ENCODE measurements at regions not wholly inside any gene's neighbourhood (a gene's known extent, or its start where the extent isn't known, plus 50 kb on each side); places are given as distances from the start of the nearest gene placed in this dataset.

DNA sequence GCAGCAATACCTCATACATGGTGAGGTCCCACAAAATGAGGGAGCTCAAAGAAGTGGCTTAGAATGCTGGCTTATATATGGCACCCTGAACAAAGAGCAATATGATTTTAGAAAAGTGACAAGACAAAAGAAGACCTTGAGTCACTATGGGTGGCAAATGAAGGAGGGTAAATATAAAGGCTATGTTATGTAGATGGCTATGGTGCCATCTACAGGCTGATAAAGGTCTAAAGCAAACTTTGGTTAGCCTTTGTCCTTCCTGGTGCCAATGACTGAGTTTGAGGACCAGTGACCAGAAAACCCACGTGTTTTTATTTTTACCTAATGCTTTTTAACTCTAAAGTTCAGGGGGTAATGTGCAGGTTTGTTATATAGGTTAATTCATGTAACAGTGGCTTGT lies 151.8 kb downstream of the CCNG2 start:
- no peak overlapping the region for H3K9ac ChIP-seq (ENCODE audit: low read depth, low read length)
- H3K9me3 ChIP-seq (ENCODE audit: control insufficient read depth, insufficient read depth, low read length): no peaks in the 10 kb centered on the region
- no peaks in the 10 kb centered on the region for H3K36me3 ChIP-seq (ENCODE audit: control insufficient read depth, insufficient read depth, low read length)
- H3K4me1 ChIP-seq (ENCODE audit: control insufficient read depth, insufficient read depth, low read length): no peaks in the 10 kb centered on the region
- H3K27me3 ChIP-seq (ENCODE audit: control insufficient read depth, insufficient read depth, low read length): no peaks in the 10 kb centered on the region
- no peak overlapping the region for H3K4me3 ChIP-seq (ENCODE audit: low read depth, low read length)

DNA sequence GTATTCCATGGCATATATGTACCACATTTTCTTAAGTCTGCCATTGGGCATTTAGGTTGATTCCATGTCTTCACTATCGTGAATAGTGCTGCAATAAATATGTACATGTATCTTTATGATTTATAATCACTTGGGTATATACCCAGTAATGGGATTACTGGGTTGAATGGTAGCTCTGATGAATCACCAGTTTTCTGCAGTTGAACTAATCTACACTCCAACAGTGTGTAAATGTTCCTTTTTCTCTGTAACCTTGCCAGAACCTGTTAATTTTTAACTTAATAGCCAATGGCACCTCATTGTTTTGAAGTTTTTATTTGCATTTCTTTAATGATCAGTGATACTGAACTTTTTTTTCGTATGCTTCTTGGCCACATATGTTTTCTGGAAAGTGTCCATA lies 152.5 kb downstream of the CCNG2 start:
- Histone ChIP-seq H3K36me3 (ENCODE audit: control insufficient read depth, insufficient read depth, low read length) (no peaks in the 10 kb centered on the region), H3K9ac (ENCODE audit: low read depth, low read length) (no peak overlapping the region), H3K4me3 (ENCODE audit: low read depth, low read length) (no peak overlapping the region), H3K27me3 (ENCODE audit: control insufficient read depth, insufficient read depth, low read length) (no peaks in the 10 kb centered on the region), H3K4me1 (ENCODE audit: control insufficient read depth, insufficient read depth, low read length) (no peaks in the 10 kb centered on the region), H3K9me3 (ENCODE audit: control insufficient read depth, insufficient read depth, low read length) (no peaks in the 10 kb centered on the region)

DNA sequence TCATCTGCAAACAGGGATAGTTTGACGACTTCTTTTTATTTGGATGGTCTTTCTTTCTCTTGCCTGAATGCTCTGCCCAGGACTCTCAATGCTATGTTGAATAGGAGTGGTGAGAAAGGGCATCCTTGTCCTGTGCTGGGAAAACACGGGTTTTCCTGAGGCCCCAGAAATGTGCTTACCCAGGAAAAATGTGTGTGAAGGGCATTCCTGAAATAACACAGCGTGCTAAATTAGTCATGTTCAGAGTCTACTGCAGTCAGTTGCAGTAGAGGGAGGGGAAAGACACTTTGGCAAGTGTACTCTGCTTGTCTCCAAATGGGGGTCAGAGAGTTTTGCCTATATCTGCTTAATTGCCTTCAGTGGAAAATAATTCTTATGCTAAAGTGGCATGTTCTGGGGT lies 153.9 kb downstream of the CCNG2 start:
- Histone ChIP-seq H3K4me1 (ENCODE audit: control insufficient read depth, insufficient read depth, low read length) (no peaks in the 10 kb centered on the region), H3K9me3 (ENCODE audit: control insufficient read depth, insufficient read depth, low read length) (no peaks in the 10 kb centered on the region), H3K4me3 (ENCODE audit: low read depth, low read length) (no peak overlapping the region), H3K9ac (ENCODE audit: low read depth, low read length) (no peak overlapping the region), H3K27me3 (ENCODE audit: control insufficient read depth, insufficient read depth, low read length) (no peaks in the 10 kb centered on the region), H3K36me3 (ENCODE audit: control insufficient read depth, insufficient read depth, low read length) (no peaks in the 10 kb centered on the region)

DNA sequence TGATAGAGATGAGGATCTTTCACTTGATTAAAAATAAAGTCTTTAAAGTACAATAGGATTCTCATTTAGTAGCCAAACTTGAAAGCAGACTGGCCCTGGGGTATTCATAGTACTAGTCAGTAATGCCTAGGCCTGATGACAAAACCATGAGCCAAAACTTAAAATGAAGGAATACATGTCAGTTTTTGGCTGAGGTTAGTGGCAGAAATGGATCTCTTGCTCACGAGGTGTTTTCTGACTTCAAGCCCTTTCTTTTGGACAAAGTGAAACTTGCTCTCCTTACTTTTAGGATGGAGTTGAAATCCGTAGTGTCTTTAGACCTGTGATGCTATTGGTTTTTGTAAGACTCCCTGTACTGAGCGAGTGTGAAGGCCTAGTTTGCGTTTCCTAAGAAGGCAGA lies 157.7 kb downstream of the CCNG2 start:
- Histone ChIP-seq H3K4me1 (ENCODE audit: control insufficient read depth, insufficient read depth, low read length) (no peaks in the 10 kb centered on the region), H3K9ac (ENCODE audit: low read depth, low read length) (no peak overlapping the region), H3K9me3 (ENCODE audit: control insufficient read depth, insufficient read depth, low read length) (no peaks in the 10 kb centered on the region), H3K27me3 (ENCODE audit: control insufficient read depth, insufficient read depth, low read length) (no peaks in the 10 kb centered on the region), H3K4me3 (ENCODE audit: low read depth, low read length) (no peak overlapping the region), H3K36me3 (ENCODE audit: control insufficient read depth, insufficient read depth, low read length) (no peaks in the 10 kb centered on the region)

DNA sequence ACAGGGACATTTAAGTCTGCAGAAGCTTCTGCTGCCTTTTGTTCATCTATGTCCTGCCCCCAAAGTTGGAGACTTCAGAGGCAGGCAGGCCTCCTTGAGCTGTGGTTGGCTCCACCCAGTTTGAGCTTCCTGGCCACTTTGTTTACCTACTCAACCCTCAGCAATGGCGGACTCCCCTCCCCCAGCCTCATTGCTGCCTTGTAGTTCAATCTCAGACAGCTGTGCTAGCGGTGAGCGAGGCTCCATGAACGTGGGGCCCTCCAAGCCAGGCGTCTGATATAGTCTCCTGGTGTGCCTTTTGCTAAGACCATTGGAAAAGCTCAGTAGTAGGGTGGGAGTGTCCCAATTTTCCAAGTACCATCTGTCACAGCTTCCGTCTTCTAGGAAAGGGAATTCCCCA lies 170.1 kb downstream of the CCNG2 start:
- no peaks in the 10 kb centered on the region for H3K4me1 ChIP-seq (ENCODE audit: control insufficient read depth, insufficient read depth, low read length)
- no peaks in the 10 kb centered on the region for H3K9me3 ChIP-seq (ENCODE audit: control insufficient read depth, insufficient read depth, low read length)
- no peak overlapping the region for H3K4me3 ChIP-seq (ENCODE audit: low read depth, low read length)
- H3K9ac ChIP-seq (ENCODE audit: low read depth, low read length): no peak overlapping the region
- no peaks in the 10 kb centered on the region for H3K27me3 ChIP-seq (ENCODE audit: control insufficient read depth, insufficient read depth, low read length)
- H3K36me3 ChIP-seq (ENCODE audit: control insufficient read depth, insufficient read depth, low read length): no peaks in the 10 kb centered on the region

DNA sequence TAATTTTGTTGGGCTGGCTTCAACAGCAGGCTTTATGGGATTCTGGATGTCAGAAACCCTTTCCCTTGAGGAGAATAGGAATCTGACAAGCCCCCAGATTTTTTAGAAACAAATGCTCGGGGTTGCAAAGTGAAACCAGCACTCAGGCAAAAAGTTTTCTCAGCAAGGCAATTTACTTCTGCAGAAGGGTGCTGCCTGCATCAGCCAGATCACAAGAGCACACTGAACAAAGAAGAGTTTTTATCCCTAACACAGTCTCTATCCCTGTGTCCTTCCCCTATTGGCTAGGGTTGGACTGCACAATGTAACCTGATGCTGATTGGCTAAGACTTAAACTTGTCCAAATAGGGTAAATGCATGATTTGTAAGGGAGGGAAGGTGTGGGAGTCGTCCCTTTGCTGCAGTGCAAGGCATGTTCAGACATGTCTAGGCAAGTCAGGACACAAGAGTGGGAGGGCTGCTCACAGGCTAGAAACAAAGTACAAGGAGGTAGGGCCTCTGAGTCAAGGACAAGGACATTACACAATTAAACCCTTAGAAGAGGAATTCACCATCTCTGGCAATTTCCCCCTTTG lies 175.8 kb downstream of the CCNG2 start:
- no peaks in the 10 kb centered on the region for H3K27me3 ChIP-seq (ENCODE audit: control insufficient read depth, insufficient read depth, low read length)
- H3K4me1 ChIP-seq (ENCODE audit: control insufficient read depth, insufficient read depth, low read length): no peaks in the 10 kb centered on the region
- peaks cover 17% of the 10 kb centered on the region for H3K9me3 ChIP-seq (ENCODE audit: control insufficient read depth, insufficient read depth, low read length)

DNA sequence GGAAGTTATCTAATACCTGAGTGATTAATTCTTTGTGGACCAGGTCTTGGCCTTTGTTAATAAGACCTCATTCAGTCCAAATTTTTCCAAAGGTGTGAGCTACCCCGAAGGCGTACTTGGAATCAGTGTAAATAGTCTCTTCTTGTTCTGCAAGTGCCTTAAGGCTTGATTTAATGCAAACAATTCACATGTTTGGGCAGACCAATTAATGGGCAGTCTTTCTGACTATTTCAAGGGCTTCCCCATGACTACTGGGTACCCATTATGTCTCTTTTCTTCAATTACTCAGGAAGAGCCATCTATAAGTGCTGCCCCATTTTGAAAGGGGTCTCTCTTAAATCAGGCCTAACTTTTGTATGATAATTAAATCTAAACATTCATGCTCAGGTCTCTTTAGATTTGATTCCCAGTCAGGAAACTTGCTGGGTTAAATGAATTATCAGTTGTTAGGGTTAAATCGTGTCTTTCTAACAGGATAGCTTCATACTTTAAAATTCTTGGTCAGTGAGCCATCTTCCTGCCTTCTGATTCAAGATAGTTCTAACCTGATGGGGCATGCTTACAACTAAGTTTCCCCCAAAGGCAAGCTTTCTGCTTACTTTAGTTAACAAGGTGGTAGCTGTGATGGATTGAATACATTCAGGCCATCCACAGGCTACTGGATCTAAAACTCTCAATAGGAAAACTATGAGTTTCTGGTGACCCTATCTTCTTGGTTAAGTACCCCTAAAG lies 179.6 kb downstream of the CCNG2 start:
- H3K36me3 ChIP-seq (ENCODE audit: control insufficient read depth, insufficient read depth, low read length): no peaks in the 10 kb centered on the region
- no peaks in the 10 kb centered on the region for H3K27me3 ChIP-seq (ENCODE audit: control insufficient read depth, insufficient read depth, low read length)
- no peak overlapping the region for H3K4me3 ChIP-seq (ENCODE audit: low read depth, low read length)
- no peaks in the 10 kb centered on the region for H3K4me1 ChIP-seq (ENCODE audit: control insufficient read depth, insufficient read depth, low read length)
- H3K9me3 ChIP-seq (ENCODE audit: control insufficient read depth, insufficient read depth, low read length): peaks cover 17% of the 10 kb centered on the region
- H3K9ac ChIP-seq (ENCODE audit: low read depth, low read length): no peak overlapping the region

More for the DNA sequence above, 175.8 kb downstream of the CCNG2 start:
- Histone ChIP-seq H3K36me3 (ENCODE audit: control insufficient read depth, insufficient read depth, low read length) (no peaks in the 10 kb centered on the region), H3K9ac (ENCODE audit: low read depth, low read length) (no peak overlapping the region), H3K4me3 (ENCODE audit: low read depth, low read length) (no peak overlapping the region)

DNA sequence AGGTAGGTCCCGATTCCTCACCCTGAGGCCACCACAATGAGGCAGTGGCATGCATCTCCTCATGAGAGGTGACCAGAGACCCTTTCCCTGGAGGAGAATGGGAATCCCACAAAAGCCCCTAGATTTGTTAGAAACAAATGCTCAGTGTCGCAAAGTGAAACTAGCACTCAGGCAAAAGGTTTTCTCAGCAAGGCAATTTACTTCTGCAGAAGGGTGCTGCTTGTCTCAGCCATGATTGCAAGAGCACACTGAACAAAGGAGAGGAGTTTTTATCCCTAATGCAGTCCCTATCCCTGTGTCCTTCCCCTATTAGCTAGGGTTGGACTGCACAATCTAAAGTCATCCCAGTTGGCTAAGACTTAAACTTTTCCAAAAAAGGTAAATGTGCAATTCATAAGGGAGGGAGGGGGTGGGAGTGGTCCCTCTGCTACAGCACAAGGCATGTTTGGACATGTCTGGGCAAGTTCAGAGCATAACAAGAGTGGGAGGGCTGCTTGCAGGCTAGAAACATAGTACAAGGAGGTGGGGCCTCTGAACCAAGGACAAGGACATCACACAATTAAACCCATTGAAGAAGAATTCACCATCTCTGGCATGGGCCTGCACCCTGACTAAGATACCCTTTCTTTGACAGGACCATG lies 185.3 kb downstream of the CCNG2 start:
- no peak overlapping the region for H3K9ac ChIP-seq (ENCODE audit: low read depth, low read length)
- no peak overlapping the region for H3K4me3 ChIP-seq (ENCODE audit: low read depth, low read length)
- H3K9me3 ChIP-seq (ENCODE audit: control insufficient read depth, insufficient read depth, low read length): no peaks in the 10 kb centered on the region
- no peaks in the 10 kb centered on the region for H3K27me3 ChIP-seq (ENCODE audit: control insufficient read depth, insufficient read depth, low read length)
- H3K4me1 ChIP-seq (ENCODE audit: control insufficient read depth, insufficient read depth, low read length): no peaks in the 10 kb centered on the region
- H3K36me3 ChIP-seq (ENCODE audit: control insufficient read depth, insufficient read depth, low read length): no peaks in the 10 kb centered on the region

DNA sequence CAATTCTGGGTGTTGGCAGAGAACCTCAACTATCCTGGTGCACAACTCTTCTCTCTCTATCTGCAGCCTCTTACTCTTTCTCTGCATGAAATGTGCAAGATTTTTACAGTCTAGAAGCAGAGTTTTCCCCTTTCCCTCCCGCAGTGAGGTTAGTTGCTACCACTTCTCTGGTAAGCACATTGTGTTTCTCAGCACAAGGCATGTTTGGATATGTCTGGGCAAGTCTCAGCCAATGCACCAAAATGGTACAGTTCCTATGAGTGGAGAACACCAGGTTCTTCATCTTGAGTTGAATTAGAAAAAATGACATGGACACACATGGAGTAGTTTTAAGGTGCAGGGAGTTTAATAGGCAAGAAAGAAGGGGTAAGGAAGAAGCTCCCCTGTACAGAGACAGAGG lies 187.0 kb downstream of the CCNG2 start:
- Histone ChIP-seq H3K4me1 (ENCODE audit: control insufficient read depth, insufficient read depth, low read length) (no peaks in the 10 kb centered on the region), H3K4me3 (ENCODE audit: low read depth, low read length) (no peak overlapping the region), H3K9ac (ENCODE audit: low read depth, low read length) (no peak overlapping the region)

DNA sequence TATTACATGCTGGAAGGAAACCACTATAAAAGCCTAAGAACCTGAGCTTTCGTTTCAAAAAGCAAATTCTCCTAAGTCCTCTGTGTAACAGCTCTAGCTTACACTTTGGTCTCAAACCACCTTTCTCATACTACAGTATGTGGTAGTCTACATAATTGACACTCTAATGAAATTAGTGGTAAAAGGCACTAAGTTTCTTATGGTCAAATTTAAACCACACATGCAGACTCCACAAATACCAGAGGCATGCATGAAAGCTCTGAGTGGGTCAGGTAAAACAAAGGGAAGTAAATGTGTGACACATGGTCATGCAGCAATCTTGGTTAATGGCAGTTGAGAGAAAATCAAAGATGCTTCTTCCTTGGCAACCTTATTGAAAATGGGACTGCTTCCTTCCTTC lies 187.8 kb downstream of the CCNG2 start:
- H3K9ac ChIP-seq (ENCODE audit: low read depth, low read length): no peak overlapping the region
- H3K27me3 ChIP-seq (ENCODE audit: control insufficient read depth, insufficient read depth, low read length): no peaks in the 10 kb centered on the region
- H3K9me3 ChIP-seq (ENCODE audit: control insufficient read depth, insufficient read depth, low read length): no peaks in the 10 kb centered on the region
- no peaks in the 10 kb centered on the region for H3K36me3 ChIP-seq (ENCODE audit: control insufficient read depth, insufficient read depth, low read length)
- no peak overlapping the region for H3K4me3 ChIP-seq (ENCODE audit: low read depth, low read length)
- H3K4me1 ChIP-seq (ENCODE audit: control insufficient read depth, insufficient read depth, low read length): no peaks in the 10 kb centered on the region

More for the DNA sequence above, 187.0 kb downstream of the CCNG2 start:
- no peaks in the 10 kb centered on the region for H3K36me3 ChIP-seq (ENCODE audit: control insufficient read depth, insufficient read depth, low read length)
- H3K27me3 ChIP-seq (ENCODE audit: control insufficient read depth, insufficient read depth, low read length): no peaks in the 10 kb centered on the region
- no peaks in the 10 kb centered on the region for H3K9me3 ChIP-seq (ENCODE audit: control insufficient read depth, insufficient read depth, low read length)

DNA sequence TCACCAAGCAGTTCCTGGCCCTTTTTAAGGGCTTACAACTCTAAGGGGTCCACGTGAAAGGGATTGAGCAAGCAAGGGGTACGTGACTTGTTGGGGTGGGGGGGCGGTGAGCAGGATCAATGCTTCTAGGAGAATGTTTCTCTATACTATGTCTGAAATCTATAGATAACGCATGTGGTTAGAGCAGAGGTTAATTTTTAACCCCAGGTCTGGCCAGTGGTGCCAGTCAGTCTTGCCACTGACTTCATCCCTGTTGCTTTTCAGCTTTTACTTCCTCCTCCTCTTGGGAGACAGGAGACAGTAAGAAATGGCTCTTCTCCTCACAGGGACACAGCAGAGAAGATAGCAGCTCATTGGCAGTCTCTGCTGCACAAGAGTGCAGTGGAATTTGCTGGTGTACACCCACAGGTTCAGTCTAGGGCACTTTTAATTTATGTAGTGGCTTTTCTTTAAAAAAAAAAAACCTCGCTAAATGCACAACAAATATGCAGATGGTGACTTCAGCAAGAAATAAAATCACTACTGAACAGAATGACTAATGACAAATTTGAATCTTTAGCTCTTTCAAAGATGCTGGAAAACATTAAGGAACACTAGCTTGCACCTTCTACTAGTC lies 190.5 kb downstream of the CCNG2 start:
- Histone ChIP-seq H3K27me3 (ENCODE audit: control insufficient read depth, insufficient read depth, low read length) (no peaks in the 10 kb centered on the region), H3K9me3 (ENCODE audit: control insufficient read depth, insufficient read depth, low read length) (no peaks in the 10 kb centered on the region), H3K36me3 (ENCODE audit: control insufficient read depth, insufficient read depth, low read length) (no peaks in the 10 kb centered on the region), H3K4me3 (ENCODE audit: low read depth, low read length) (no peak overlapping the region), H3K4me1 (ENCODE audit: control insufficient read depth, insufficient read depth, low read length) (no peaks in the 10 kb centered on the region), H3K9ac (ENCODE audit: low read depth, low read length) (no peak overlapping the region)

DNA sequence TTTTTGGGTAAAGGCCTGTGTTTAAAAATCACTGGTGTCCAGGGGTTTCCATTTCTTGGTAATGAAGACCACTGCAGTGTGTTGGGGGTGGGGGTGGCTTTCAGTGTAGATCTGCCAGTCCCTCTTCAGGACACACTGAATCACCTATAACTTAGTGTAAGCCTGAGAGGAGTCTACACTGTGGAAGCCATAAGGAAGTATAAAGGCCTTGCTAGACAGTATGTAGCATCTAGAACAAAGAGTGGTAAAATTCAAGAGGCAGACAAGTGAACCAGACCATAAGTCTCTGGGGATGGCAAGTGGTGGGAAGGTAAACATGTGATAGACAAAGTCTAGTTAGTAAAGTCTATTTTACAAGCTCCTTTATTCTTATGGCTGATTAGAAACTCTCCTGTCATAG lies 191.8 kb downstream of the CCNG2 start:
- Histone ChIP-seq H3K4me1 (ENCODE audit: control insufficient read depth, insufficient read depth, low read length) (no peaks in the 10 kb centered on the region), H3K4me3 (ENCODE audit: low read depth, low read length) (no peak overlapping the region), H3K27me3 (ENCODE audit: control insufficient read depth, insufficient read depth, low read length) (no peaks in the 10 kb centered on the region), H3K9me3 (ENCODE audit: control insufficient read depth, insufficient read depth, low read length) (no peaks in the 10 kb centered on the region), H3K9ac (ENCODE audit: low read depth, low read length) (no peak overlapping the region), H3K36me3 (ENCODE audit: control insufficient read depth, insufficient read depth, low read length) (no peaks in the 10 kb centered on the region)

Data from iPS-15b (cell line).